Stimulated activated CD4-positive, alpha-beta T cell treated with anti-CD3 and anti-CD28 coated beads, TNF-alpha, amount 100 ng/mL, for 24 hours (primary cell): ENCODE measurements at regions not wholly inside any gene's neighbourhood (a gene's known extent, or its start where the extent isn't known, plus 50 kb on each side); places are given as distances from the start of the nearest gene placed in this dataset.

Experiments
- DNase-seq, 3 experiments: peaks; one replicate each; pipeline ENCODE4 v3.0.0-alpha.2; 2020; ENCODE audit warnings: low read depth in 3 of 3

DNA sequence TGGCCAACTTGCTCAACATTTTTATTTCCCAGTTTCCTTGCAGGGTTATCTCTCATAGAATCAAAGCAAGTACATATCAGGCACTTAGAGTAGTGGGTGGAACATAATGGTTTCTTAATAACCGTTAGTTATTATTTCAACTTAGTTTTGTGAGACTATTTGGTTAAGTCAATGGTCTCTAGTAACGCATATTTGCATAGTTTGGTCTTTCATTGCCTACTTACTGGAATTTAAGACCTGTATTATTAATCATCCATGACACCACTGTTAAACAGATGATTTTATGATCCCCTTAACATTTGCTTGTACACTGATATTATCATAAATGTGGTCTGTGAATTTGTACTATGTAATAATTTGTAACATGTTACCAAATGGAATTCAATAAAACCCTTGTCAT is 70.9 kb upstream of the SMIM31 start:
- no peak for DNase-seq

DNA sequence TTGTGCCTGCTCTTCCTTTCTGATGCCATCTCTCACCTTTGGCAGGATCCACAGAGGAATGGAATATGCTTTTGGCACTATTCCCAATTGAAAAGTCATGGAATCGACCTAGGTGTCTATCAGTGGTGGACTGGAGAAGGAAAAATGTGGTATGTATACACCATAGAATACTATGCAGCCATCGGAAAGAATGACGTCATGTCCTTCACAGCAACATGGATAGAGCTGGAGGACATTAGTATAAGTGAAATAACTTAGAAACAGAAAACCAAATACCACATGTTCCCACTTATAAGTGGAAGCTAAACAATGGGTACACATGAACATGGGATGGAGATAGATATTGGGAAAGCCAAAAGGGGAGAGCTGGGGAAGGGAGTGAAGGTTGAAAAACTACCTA is 58.3 kb upstream of the SMIM31 start:
- no peak for DNase-seq

DNA sequence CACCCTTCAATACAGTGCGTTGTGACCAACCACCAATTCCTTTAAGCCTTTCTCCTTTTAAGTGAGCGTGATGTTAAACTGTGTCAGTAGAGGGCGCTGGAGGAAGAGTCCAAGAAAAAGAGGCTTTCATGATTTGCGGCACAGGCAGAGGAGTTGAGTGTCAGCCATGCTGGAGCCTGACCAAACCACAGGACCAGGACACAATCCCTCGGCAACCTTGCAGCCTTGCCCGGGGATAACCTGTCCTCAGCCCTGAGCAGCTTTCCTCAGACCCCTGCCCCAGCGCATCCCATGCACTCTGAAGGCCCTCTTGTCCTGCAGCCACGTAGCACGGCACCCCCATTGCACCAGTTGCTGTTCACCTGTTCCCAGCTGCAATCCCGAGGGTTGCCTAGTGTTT is 53.5 kb upstream of the SMIM31 start:
- DNase-seq, result no peak

DNA sequence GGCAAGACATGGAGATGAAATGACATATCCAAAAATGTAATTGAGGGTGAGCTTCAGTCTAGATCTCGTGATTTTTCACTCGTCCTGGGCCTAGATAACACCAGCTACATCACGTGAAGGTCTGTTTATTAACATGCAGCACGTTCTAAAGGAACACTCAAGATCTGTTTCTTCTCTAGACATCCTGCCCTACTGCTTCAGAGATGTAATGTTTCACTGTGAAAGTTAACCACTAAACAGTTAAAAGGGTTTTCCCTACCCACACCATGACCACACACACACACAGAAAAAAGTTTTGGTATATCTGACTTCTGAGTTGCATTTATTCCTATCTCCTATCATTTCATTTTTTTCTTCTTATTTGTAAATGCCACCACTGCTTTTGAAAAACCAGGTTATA is 52.3 kb upstream of the SMIM31 start:
- DNase-seq, result no peak
